ENCODE measurements at regions not wholly inside any gene's neighbourhood (a gene's known extent, or its start where the extent isn't known, plus 50 kb on each side); places are given as distances from the start of the nearest gene placed in this dataset.
"Not testable (repeated sequence)": the region's sequence is repeated elsewhere in the genome, so short reads cannot be mapped to it uniquely, and the experiment has no call there.

- Mint-ChIP-seq H3K27ac (no peak overlapping the region), H3K36me3 (no peaks in the 10 kb centered on the region), H3K4me3 (no peak overlapping the region), H3K4me1 (no peaks in the 10 kb centered on the region), H3K9me3 (no peaks in the 10 kb centered on the region), H3K27me3 (no peaks in the 10 kb centered on the region)
- no peak for DNase-seq
- CTCF ChIA-PET: no interaction called here
Measured at GRCh38 chr18:60188958-60189357, 183.6 kb downstream of the MC4R start.

GRCh38 chr18:60182223-60182622 lies 190.4 kb downstream of the MC4R start:
- no peaks in the 10 kb centered on the region for H3K9me3 Mint-ChIP-seq

DNA sequence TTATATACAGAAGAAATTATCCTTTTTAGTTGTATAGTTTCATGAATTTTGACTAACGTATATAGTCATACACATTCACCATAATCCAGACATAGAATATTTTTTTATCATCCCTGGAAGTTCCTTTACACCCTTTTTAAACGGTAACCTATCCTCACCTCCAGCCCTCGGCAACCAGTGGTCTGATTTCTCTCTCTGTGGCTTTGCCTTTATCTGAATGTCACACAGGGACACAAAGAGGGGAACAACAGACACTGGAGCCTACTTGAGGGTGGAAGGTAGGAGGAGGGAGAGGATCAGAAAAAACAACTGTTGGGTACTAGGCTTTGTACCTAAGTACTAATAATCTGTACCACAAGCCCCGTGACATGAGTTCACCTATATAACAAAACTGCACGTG lies 191.9 kb downstream of the MC4R start:
- Mint-ChIP-seq H3K27ac (no peak overlapping the region), H3K36me3 (no peaks in the 10 kb centered on the region), H3K9me3 (no peaks in the 10 kb centered on the region), H3K27me3 (no peaks in the 10 kb centered on the region), H3K4me1 (no peaks in the 10 kb centered on the region), H3K4me3 (no peak overlapping the region)
- no peak for DNase-seq
- CTCF ChIA-PET: no interaction called here

More at GRCh38 chr18:60182223-60182622, 190.4 kb downstream of the MC4R start:
- CTCF ChIA-PET: no interaction called here
- no peaks in the 10 kb centered on the region for H3K36me3 Mint-ChIP-seq
- H3K27ac Mint-ChIP-seq: no peak overlapping the region
- no peaks in the 10 kb centered on the region for H3K27me3 Mint-ChIP-seq
- no peak for DNase-seq
- no peaks in the 10 kb centered on the region for H3K4me1 Mint-ChIP-seq
- H3K4me3 Mint-ChIP-seq: no peak overlapping the region

GRCh38 chr18:60178224-60178623 lies 194.4 kb downstream of the MC4R start:
- CTCF ChIA-PET: not testable (repeated sequence)

DNA sequence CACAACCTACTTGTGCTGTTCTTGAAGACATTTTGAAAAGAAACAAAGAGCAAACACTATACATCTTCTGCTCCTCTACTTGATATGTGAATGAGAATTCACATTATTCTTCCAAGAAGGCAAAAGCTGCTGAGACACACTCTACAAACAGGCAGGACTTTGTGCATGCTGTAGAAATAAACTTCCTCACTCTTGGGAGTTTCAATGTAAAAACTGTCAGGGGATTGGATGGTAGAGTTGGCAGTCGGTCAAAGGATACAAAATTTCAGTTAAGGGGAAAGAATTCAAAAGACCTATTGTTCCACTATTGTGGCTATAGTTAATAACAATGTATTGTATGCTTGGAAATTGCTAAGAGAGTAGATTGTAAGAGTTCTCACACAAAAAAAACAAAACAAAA lies 196.3 kb downstream of the MC4R start:
- no peaks in the 10 kb centered on the region for H3K36me3 Mint-ChIP-seq
- H3K27me3 Mint-ChIP-seq: no peaks in the 10 kb centered on the region
- DNase-seq: no peak
- CTCF ChIA-PET: no interaction called here
- no peak overlapping the region for H3K27ac Mint-ChIP-seq
- no peaks in the 10 kb centered on the region for H3K4me1 Mint-ChIP-seq
- H3K9me3 Mint-ChIP-seq: no peaks in the 10 kb centered on the region
- no peak overlapping the region for H3K4me3 Mint-ChIP-seq

More at GRCh38 chr18:60178224-60178623, 194.4 kb downstream of the MC4R start:
- H3K9me3 Mint-ChIP-seq, H3K4me1 Mint-ChIP-seq, H3K27ac Mint-ChIP-seq, DNase-seq, H3K27me3 Mint-ChIP-seq, H3K4me3 Mint-ChIP-seq, H3K36me3 Mint-ChIP-seq: not testable (repeated sequence)

- Mint-ChIP-seq H3K36me3 (no peaks in the 10 kb centered on the region), H3K27ac (no peak overlapping the region), H3K27me3 (no peaks in the 10 kb centered on the region), H3K4me3 (no peak overlapping the region), H3K4me1 (no peaks in the 10 kb centered on the region), H3K9me3 (no peaks in the 10 kb centered on the region)
- DNase-seq: no peak
- CTCF ChIA-PET: no interaction called here
Measured at GRCh38 chr18:60174832-60175231, 197.7 kb downstream of the MC4R start.

- no peaks in the 10 kb centered on the region for H3K9me3 Mint-ChIP-seq
- no peaks in the 10 kb centered on the region for H3K27me3 Mint-ChIP-seq
- H3K36me3 Mint-ChIP-seq: no peaks in the 10 kb centered on the region
- H3K4me1 Mint-ChIP-seq: no peaks in the 10 kb centered on the region
- CTCF ChIA-PET: no interaction called here
- no peak for DNase-seq
- H3K27ac Mint-ChIP-seq: no peak overlapping the region
- H3K4me3 Mint-ChIP-seq: no peak overlapping the region
Measured at GRCh38 chr18:60172030-60172429, 200.5 kb downstream of the MC4R start.

DNA sequence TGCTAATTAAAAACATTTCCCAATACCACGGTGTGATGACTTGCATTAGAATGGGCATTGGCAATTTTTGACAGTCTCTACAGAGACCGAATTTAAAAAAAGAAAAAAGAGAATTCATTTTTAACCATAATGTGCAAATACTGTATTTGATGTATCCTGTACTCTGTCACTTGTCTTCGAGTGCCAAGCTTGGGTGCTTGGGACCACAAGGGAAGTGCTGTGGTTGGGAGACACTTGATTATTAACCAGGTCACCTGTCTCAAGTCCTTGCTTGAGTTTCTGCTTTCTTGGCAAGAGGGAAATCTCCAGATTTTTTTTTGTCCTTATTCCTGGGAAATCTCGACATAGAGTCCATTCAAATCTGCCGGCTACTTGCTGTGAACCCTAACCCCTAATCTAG lies 209.0 kb downstream of the MC4R start:
- Mint-ChIP-seq H3K4me3 (no peak overlapping the region), H3K36me3 (no peaks in the 10 kb centered on the region), H3K9me3 (no peaks in the 10 kb centered on the region), H3K27ac (no peak overlapping the region), H3K4me1 (no peaks in the 10 kb centered on the region), H3K27me3 (no peaks in the 10 kb centered on the region)
- no peak for DNase-seq
- CTCF ChIA-PET: no interaction called here

DNA sequence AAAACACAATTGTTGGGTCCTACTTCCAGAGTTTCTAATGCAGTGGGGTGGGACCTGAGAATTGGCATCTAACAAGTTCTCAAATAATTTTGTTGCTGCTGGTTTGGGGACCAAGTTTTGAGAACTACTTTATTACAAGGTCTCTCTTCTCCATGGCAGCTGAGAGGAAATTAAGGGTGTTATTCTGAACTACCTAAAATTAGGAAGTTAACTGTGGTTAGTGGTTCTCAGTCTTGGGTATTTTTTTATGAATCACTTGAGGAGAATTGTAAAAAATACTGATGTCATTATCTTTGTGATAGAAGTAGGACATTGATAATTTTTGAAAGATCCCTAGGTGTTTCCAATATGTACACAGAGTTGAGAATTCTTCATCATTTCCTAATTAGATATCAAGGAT lies 210.2 kb downstream of the MC4R start:
- Mint-ChIP-seq H3K4me1 (no peaks in the 10 kb centered on the region), H3K9me3 (no peaks in the 10 kb centered on the region), H3K4me3 (no peak overlapping the region), H3K27me3 (no peaks in the 10 kb centered on the region), H3K27ac (no peak overlapping the region), H3K36me3 (no peaks in the 10 kb centered on the region)
- DNase-seq: no peak
- CTCF ChIA-PET: no interaction called here

DNA sequence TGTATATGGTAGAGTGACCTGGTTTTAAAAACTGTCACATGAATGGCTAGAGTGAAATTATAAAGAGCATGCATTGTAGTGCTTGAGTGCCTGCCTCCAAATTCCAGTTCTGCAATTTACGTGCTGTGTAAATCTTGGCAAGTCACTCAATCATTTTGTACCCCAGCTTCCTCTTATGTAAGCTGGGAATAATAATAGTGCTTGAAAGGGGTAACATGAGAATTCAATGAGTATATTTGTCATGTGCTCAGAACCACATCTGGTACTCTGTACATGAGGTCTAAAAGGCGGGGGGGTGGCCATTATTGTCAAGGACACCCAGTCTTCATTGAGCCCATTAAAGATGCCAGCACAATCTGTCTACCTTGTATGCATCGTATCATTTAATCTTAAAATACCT lies 214.8 kb downstream of the MC4R start:
- H3K4me3 Mint-ChIP-seq: no peak overlapping the region
- CTCF ChIA-PET: interaction anchor here (1.1 kb wide), 1 partner anchor 169 kb away, joined by 3 read pairs; no protein-coding TSS in a partner anchor

GRCh38 chr18:60153376-60153775 lies 219.2 kb downstream of the MC4R start:
- Mint-ChIP-seq H3K27ac (no peak overlapping the region), H3K9me3 (no peaks in the 10 kb centered on the region), H3K4me3 (no peak overlapping the region), H3K27me3 (no peaks in the 10 kb centered on the region), H3K36me3 (no peaks in the 10 kb centered on the region), H3K4me1 (no peaks in the 10 kb centered on the region)
- CTCF ChIA-PET: no interaction called here
- DNase-seq: no peak

More for the DNA sequence above, 214.8 kb downstream of the MC4R start:
- Mint-ChIP-seq H3K27ac (no peak overlapping the region), H3K4me1 (no peaks in the 10 kb centered on the region), H3K9me3 (no peaks in the 10 kb centered on the region), H3K27me3 (no peaks in the 10 kb centered on the region), H3K36me3 (no peaks in the 10 kb centered on the region)
- DNase-seq: no peak

- no peaks in the 10 kb centered on the region for H3K4me1 Mint-ChIP-seq
- no peak overlapping the region for H3K4me3 Mint-ChIP-seq
- no peaks in the 10 kb centered on the region for H3K27me3 Mint-ChIP-seq
- no peak overlapping the region for H3K27ac Mint-ChIP-seq
- no peaks in the 10 kb centered on the region for H3K9me3 Mint-ChIP-seq
- CTCF ChIA-PET: interaction anchor here (0.6 kb wide), 1 partner anchor 706 kb away, joined by 3 read pairs; no protein-coding TSS in a partner anchor
- H3K36me3 Mint-ChIP-seq: no peaks in the 10 kb centered on the region
- DNase-seq: no peak
Measured at GRCh38 chr18:60149316-60149715, 223.3 kb downstream of the MC4R start.

GRCh38 chr18:60147323-60147722 lies 225.3 kb downstream of the MC4R start:
- Mint-ChIP-seq H3K27me3 (no peaks in the 10 kb centered on the region), H3K36me3 (no peaks in the 10 kb centered on the region), H3K27ac (no peak overlapping the region), H3K4me1 (no peaks in the 10 kb centered on the region), H3K9me3 (no peaks in the 10 kb centered on the region), H3K4me3 (no peak overlapping the region)
- CTCF ChIA-PET: no interaction called here
- no peak for DNase-seq

DNA sequence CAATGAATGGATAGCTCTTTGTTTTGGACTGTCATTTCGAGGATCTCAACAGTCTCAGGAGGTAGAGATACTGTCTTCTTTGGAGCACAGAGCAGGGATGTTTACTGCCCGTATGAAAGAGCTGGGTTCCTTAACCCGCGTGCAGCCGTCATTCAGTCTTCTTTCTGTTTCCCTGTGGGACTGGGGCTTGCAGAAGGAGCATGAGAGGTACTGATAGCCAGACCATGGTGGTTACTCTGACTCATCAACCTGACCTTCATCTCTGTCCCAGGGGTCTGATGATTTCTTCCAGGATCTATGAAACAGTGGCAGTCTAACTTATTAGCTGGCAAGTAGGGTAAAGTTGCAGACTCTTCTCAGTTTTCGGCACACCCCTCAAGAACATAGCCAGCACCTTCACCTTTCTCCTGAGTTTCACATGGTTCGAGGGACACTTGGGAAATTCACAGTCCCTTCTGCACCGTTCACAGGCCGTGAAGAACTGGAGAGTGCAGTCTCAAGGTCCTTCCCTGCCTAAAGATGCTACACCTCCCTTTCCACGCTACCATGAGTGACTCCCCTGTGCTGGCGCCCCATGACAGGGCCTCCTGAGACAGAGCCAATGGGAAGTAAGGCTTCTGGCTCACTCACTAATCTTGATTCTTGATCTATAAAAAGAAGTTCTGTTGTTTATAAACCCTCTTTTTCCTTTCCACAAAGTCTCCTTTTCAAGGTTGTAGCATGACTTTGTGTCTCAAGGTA lies 226.2 kb downstream of the MC4R start:
- no peaks in the 10 kb centered on the region for H3K9me3 Mint-ChIP-seq
- H3K36me3 Mint-ChIP-seq: no peaks in the 10 kb centered on the region
- H3K27me3 Mint-ChIP-seq: no peaks in the 10 kb centered on the region
- H3K4me3 Mint-ChIP-seq: no peak overlapping the region
- H3K4me1 Mint-ChIP-seq: no peaks in the 10 kb centered on the region
- CTCF ChIA-PET: no interaction called here
- DNase-seq: no peak
- H3K27ac Mint-ChIP-seq: no peak overlapping the region

- Mint-ChIP-seq H3K4me1 (no peaks in the 10 kb centered on the region), H3K27me3 (no peaks in the 10 kb centered on the region), H3K4me3 (no peak overlapping the region), H3K36me3 (no peaks in the 10 kb centered on the region), H3K27ac (no peak overlapping the region), H3K9me3 (no peaks in the 10 kb centered on the region)
- CTCF ChIA-PET: no interaction called here
- no peak for DNase-seq
Measured at GRCh38 chr18:60145776-60146175, 226.8 kb downstream of the MC4R start.

- no peaks in the 10 kb centered on the region for H3K9me3 Mint-ChIP-seq
- no peak for DNase-seq
- H3K36me3 Mint-ChIP-seq: no peaks in the 10 kb centered on the region
- no peaks in the 10 kb centered on the region for H3K4me1 Mint-ChIP-seq
- H3K27ac Mint-ChIP-seq: no peak overlapping the region
- no peak overlapping the region for H3K4me3 Mint-ChIP-seq
- no peaks in the 10 kb centered on the region for H3K27me3 Mint-ChIP-seq
- CTCF ChIA-PET: no interaction called here
Measured at GRCh38 chr18:60134806-60135205, 235.0 kb downstream of the PMAIP1 start.
